Right cardiac atrium (tissue), 5 donors: ENCODE measurements at regions not wholly inside any gene's neighbourhood (a gene's known extent, or its start where the extent isn't known, plus 50 kb on each side); places are given as distances from the start of the nearest gene placed in this dataset.

Source experiments
- ATAC-seq, 2 donors: fragments of 200-7000 bp; cut with Tn5 transposase; one replicate each; pipeline versions ENCODE4 v1.8.0 to v1.9.1; 2020; ENCODE audit warnings: moderate library complexity in 2 of 2, mild to moderate bottlenecking in 1 of 2
- DNase-seq, 3 donors: peaks; one replicate each; pipeline ENCODE4 v3.0.0-alpha.2; 2020
- H3K27ac ChIP-seq: one replicate; pipeline ENCODE4 v1.5.1; 2013; ENCODE audit warnings: mild to moderate bottlenecking, low read length, control low read depth, moderate library complexity
- H3K27me3 ChIP-seq: one replicate; pipeline ENCODE4 v1.6.1; 2013; ENCODE audit not compliant: control insufficient read depth, insufficient read depth
- H3K4me1 ChIP-seq: one replicate; pipeline ENCODE4 v1.6.1; 2013; ENCODE audit warnings: low read length; ENCODE audit not compliant: control insufficient read depth, insufficient read depth
- H3K4me3 ChIP-seq: one replicate; pipeline ENCODE4 v1.5.1; 2013; ENCODE audit warnings: low read length, control low read depth
- H3K9me3 ChIP-seq: one replicate; pipeline ENCODE4 v1.6.1; 2013; ENCODE audit warnings: low read length; ENCODE audit not compliant: control insufficient read depth
- WGBS: extraction: QIAGEN DNeasy Blood & Tissue Kit; methylation state at CpG from one replicate; pipeline ENCODE4 v1.1.7; 2013; 5-methylcytosine and 5-hydroxymethylcytosine counted together
- intact Hi-C, 4 donors: fragments of 100-400 bp; cut with DNase I; formaldehyde crosslinking; loops; one replicate each; pipeline versions ENCODE4 v1.11.0 to v1.14.0; 2022 to 2023
- donor health status: healthy with polysubstance abuse.
- donor health status: DM: no; HTN: yes; CAD: no.
- donor health status: DM: no; HTN: no; CAD: no.
- donor health status: DM: no; HTN: yes; CAD: no; lungs with severe emphysema.
- donor health status: DM: yes; HTN: yes; CAD: no.

DNA sequence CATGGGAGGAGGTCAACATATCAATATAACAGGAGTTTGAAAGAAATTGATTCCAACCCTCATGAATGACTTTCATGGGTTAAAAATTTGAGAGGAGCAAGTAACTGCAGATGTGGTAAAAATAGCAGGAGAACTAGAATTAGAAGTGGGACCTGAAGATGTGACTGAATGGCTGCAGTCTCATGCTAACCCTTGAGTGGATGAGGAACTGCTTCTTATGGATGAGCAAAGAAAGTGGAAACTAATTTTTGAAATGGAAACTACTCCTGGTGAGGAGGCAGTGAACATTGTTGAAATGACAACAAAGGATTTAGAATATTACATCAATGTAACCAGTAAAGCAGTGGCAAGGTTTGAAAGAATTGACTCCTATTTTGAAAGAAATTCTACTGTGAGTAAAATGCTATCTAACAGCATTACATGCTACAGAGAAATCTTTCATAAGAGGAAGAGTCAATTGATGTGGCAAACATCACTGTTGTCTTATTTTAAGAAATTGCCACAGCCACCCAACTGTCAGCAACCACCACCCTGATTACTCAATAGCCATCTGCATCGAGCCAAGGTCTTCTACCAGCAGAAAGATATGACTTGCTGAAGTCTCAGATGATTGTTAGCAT, 1683.2 kb downstream of the MAT2B start:
- intact Hi-C loops = no loop called here
- H3K4me3 ChIP-seq = no peak overlapping the region
- H3K4me1 ChIP-seq = no peaks in the 10 kb centered on the region
- no peak overlapping the region for H3K27ac ChIP-seq
- no peaks in the 10 kb centered on the region for H3K27me3 ChIP-seq
- peaks cover 5% of the 10 kb centered on the region for H3K9me3 ChIP-seq
- ATAC-seq = no peak
- no peak for DNase-seq
- 47% methylated on average over 1 of the region's 1 CpG for WGBS

DNA sequence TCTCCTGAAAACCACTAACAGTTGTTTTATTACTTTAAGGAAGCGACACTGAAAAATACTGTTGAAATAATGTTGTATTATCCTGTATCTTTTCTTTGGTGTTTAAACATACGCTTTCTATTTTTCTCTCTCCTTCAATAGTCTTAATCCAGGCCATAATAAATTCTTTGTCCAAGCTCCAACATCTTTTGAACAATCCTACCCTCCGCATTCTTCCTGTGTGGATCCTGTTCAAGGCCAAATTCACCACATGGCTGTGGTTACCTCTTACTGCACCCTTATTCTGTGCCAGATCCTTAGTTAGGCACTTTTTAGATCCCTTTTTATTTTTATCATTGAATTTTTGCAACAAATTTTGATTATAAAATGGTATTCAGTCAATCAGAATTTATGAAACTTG, 1691.5 kb downstream of the MAT2B start:
- Histone ChIP-seq H3K27ac (no peak overlapping the region), H3K27me3 (no peaks in the 10 kb centered on the region), H3K9me3 (no peaks in the 10 kb centered on the region), H3K4me3 (no peak overlapping the region), H3K4me1 (no peaks in the 10 kb centered on the region)
- ATAC-seq (no peak), DNase-seq (no peak)
- intact Hi-C loops = no loop called here
- 87% methylated on average over 3 of the region's 3 CpGs for WGBS

DNA sequence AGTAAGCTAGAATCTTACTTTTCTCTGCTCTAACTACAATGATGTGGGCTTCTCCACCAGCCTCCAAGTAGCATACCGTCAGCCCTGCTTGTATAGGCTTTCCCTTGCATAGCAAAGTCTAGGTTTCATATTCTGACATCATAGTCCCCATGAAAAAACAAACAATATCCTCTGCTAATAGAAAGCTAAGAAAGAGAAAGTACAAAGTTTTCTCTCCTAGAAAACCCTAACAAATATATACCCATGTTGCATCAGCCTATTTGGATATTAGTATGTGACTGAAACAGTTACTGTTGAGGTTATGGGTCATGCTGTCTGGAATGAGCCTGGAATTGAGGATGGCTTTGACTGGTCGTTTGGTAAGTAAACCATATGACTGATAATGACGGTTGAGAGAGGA, 1696.0 kb downstream of the MAT2B start:
- Histone ChIP-seq H3K27me3 (no peaks in the 10 kb centered on the region), H3K9me3 (no peaks in the 10 kb centered on the region), H3K4me3 (no peak overlapping the region), H3K4me1 (no peaks in the 10 kb centered on the region), H3K27ac (no peak overlapping the region)
- no peak for DNase-seq
- ATAC-seq = no peak
- intact Hi-C loops = loop anchor here in 2 of 4 donors (10.0 kb wide), 2 partner anchors 1187 to 1637 kb away; no protein-coding TSS in a partner anchor
- WGBS = 45% methylated on average over 3 of the region's 3 CpGs

DNA sequence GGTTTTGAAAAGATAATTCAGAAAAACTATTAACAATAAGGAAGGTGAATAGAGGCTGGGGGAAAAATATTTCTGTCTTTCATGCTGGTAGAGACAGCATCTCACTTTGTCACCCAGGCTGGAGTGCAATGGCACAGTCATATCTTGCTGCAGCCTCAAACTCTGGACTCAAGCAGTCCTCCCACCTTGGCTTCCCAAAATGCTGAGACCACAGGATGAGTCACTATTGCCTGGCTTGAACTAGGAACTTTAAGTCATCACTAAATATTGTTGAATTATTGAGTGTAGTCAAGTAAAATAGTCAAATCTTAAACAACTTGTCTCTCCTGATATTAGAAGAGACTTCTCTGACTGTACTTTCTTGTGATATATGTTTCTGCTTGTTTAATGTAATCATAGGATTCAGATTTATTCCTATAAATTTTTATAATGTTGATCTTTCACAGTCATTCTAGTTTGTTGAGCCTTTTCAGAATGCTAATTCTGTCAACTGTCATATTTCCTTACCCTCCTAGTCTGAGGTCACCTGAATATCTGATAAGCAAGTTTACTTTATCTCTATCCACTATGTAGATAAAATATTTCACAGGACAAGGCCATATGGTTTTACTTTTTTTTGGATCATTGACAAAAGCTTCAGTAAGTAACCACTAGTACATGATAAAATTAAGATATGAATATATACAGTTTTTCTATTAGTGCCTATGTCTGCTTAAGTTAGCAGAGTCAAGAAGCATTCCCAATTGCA, 1696.5 kb downstream of the MAT2B start:
- H3K4me1 ChIP-seq = no peaks in the 10 kb centered on the region
- intact Hi-C loops = loop anchor here in 2 of 4 donors (10.0 kb wide), 2 partner anchors 1187 to 1637 kb away; no protein-coding TSS in a partner anchor
- no peak for DNase-seq
- ATAC-seq = no peak
- H3K27me3 ChIP-seq = no peaks in the 10 kb centered on the region
- no peaks in the 10 kb centered on the region for H3K9me3 ChIP-seq
- no peak overlapping the region for H3K27ac ChIP-seq
- no peak overlapping the region for H3K4me3 ChIP-seq

DNA sequence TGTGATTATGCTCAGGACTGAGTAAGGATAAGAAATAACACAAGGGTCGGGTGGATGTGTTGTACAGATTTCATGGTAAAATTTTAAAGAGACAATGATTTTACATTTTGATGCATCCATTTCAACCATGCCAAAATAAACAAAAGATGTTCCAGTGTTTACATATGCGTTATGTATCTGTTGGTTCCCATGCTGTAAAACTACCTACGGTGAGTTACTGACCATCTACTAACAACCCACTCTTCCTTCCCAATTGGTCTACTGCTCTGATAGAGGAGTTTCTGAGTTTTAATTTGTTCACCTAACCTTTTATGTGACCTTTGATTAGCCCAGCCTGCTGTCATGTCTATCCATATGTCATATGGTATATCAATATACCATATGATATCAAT, 1697.1 kb downstream of the MAT2B start:
- 81% methylated on average over 3 of the region's 3 CpGs for WGBS
- no peak overlapping the region for H3K27ac ChIP-seq
- H3K4me3 ChIP-seq = no peak overlapping the region
- H3K9me3 ChIP-seq = no peaks in the 10 kb centered on the region
- no peaks in the 10 kb centered on the region for H3K4me1 ChIP-seq
- H3K27me3 ChIP-seq = no peaks in the 10 kb centered on the region
- intact Hi-C loops = loop anchor here in 2 of 4 donors (10.0 kb wide), 2 partner anchors 1188 to 1638 kb away; no protein-coding TSS in a partner anchor
- ATAC-seq = no peak
- no peak for DNase-seq

DNA sequence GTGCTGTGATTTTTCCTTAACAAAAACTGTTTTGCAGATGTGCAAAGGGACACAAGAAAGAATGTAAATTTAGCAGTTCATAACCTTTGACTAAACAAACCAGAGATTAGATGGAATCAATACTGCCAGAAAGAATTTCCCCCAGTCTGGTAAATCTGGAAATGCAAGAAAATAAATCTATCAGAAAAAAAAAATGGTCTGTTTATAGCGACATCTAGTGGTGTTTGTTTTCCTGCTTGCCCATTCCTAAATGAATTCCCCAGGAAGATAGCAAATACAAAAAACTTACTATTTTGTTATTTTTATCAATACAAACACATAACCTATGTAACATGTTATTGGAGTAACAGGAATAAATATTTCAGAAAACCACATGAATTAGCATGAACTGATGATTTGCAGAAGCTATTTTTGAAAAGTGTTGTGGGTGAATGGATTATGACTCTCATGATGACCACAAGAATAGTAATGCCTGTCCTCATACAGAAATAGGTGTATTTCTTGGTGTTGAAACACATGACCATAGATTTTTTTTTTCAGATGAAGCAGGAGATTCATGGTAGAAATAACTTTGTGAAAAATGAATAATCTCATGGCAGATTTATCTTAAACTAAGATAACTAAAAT, 1703.8 kb downstream of the MAT2B start:
- 4% methylated on average over 1 of the region's 1 CpG for WGBS
- DNase-seq = no peak
- Histone ChIP-seq H3K4me1 (no peaks in the 10 kb centered on the region), H3K9me3 (no peaks in the 10 kb centered on the region), H3K27ac (no peak overlapping the region), H3K4me3 (no peak overlapping the region), H3K27me3 (no peaks in the 10 kb centered on the region)
- intact Hi-C loops = loop anchor here in 2 of 4 donors (5.0 to 10.0 kb wide), 3 partner anchors 1194 to 1644 kb away; no protein-coding TSS in a partner anchor
- ATAC-seq = no peak

DNA sequence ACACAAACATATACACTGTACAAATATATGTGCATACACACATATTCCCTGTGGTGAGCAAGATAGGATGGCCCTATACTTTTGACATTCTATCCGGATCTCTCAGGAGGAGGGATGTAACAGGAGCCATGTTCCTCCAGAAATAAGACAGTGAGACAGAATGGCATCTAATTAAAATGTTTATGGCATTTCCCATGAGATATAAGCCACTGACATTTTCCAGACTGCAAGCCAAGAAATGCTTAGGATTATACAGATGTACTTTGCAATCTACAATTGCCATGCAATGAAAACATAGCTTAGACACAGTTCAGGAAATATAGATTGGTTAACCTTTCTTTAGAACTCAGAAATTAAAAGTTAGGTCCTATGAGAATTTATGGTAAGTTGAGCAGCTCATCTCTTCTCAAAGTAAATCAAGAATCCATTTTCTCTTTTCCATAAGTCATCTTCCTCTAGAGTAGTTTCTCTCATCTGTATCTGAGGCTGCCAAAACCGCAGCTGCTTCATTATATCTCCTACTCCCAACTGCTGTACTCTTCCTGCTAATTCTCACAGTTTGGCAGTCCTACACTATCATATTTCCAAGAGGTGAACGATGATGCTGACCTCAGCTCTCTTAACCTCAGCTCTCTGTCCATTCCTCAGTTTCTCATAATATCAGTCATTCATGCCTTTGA, 1719.1 kb downstream of the MAT2B start:
- Histone ChIP-seq H3K4me1 (no peaks in the 10 kb centered on the region), H3K9me3 (no peaks in the 10 kb centered on the region), H3K27me3 (no peaks in the 10 kb centered on the region), H3K27ac (no peak overlapping the region), H3K4me3 (no peak overlapping the region)
- ATAC-seq (no peak), DNase-seq (no peak)
- WGBS = 38% methylated on average over 3 of the region's 3 CpGs
- intact Hi-C loops = no loop called here

DNA sequence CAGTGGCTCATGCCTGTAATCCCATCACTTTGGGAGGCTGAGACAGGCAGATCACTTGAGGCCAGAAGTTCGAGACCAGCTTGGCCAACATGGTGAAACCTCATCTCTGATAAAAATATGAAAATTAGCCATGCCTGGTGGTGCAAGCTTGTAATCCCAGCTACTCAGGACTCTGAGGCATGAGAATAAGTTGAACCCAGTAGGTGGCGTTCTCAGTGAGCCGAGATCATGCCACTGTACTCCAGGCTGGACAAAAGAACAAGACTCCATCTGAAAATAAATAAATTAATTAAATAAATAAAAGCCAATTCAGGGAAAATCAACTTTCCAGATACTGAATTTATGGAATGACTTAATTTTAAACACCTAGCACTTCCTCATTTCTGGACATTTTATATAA, 1722.1 kb downstream of the MAT2B start:
- DNase-seq (no peak), ATAC-seq (no peak)
- Histone ChIP-seq H3K4me3 (no peak overlapping the region), H3K4me1 (no peaks in the 10 kb centered on the region), H3K27me3 (no peaks in the 10 kb centered on the region), H3K27ac (no peak overlapping the region), H3K9me3 (no peaks in the 10 kb centered on the region)
- WGBS = 90% methylated on average over 3 of the region's 3 CpGs
- intact Hi-C loops = no loop called here

DNA sequence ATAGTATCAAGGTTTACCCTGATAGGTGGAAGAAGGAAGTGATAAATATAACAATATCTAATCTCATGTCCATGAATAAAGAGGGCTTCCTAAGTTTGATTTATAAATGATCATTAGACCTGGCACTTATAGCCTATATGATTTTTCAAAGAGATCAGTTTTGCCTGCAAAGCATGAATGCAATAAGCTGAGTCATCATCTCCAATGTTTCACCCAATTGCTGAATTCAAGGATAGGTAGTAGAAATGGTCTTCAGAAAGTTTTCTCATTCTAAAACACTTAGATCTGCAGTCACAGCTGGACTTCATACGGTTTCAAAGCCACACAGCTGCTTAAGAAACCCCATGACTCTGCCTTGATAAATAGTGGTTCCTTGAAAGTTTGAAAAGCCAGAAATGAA, 1722.8 kb downstream of the MAT2B start:
- 68% methylated on average over 1 of the region's 1 CpG for WGBS
- intact Hi-C loops = no loop called here
- ATAC-seq = no peak

DNA sequence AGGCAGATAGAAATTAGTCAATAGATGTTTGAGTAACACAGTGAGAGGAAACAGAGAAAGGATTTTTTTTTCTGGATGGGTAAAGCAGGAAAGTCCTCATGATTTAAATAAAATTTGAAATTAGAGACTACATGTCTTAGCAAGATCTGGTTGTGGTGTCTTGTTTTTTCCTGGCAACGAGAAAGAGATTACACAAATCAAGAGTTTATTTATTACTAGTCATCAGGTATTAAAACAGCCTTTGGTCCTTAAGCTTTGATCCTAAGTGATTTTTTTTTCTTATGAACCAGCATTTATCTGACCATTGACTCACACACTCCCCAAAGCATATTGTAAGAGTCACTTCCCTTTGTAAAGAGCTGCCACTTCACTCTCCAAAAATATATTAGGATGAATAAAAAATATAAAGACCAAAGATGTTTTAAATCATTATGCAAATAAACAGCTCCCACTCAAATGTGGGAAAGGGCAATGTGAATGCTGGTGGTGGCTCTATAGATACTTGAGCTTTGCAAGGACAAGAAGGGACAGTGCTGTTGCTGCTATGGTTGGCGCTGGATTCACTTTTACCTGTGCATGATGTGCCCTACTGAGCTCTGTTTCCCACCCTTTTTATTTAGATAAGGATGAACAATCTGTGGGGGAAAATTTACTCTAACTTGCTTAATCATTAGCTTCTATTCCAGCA, 1726.5 kb downstream of the MAT2B start:
- no peak overlapping the region for H3K27ac ChIP-seq
- WGBS = 63% methylated on average over 2 of the region's 2 CpGs
- no peaks in the 10 kb centered on the region for H3K27me3 ChIP-seq
- no peaks in the 10 kb centered on the region for H3K9me3 ChIP-seq
- no peak overlapping the region for H3K4me3 ChIP-seq
- intact Hi-C loops = no loop called here
- DNase-seq (no peak), ATAC-seq (no peak)
- H3K4me1 ChIP-seq = no peaks in the 10 kb centered on the region

More for the DNA sequence above, 1722.8 kb downstream of the MAT2B start:
- no peak for DNase-seq
- no peak overlapping the region for H3K27ac ChIP-seq
- no peaks in the 10 kb centered on the region for H3K27me3 ChIP-seq
- H3K4me3 ChIP-seq = no peak overlapping the region
- H3K9me3 ChIP-seq = no peaks in the 10 kb centered on the region
- H3K4me1 ChIP-seq = no peaks in the 10 kb centered on the region
